ENCODE measurements at regions not wholly inside any gene's neighbourhood (a gene's known extent, or its start where the extent isn't known, plus 50 kb on each side); places are given as distances from the start of the nearest gene placed in this dataset.

DNA sequence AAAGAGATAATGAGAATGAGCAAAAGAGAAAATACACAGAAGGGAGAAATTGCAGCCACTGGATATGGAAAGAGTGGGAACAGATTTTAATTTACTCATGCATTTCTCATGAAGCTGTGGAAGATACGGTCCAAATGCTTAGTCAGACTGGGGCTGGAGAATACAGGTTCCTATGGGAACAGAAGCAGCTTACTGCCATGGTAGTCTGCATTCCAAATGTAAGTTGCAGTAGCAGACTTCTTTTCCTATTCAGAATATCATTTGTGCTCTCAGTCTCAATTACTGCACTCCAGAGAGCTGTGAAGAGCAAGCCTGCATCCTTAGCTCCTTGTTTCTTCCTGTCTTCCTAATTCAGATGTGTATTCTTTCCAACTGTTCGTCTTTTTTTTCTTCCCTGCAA lies 190.8 kb upstream of the TMEM196 start:
- BruUV-seq (replicated peaks) = no TSS peak
- no peak for TF ChIP-seq ZEB1 (IDR thresholded peaks at IDR 0.05; ENCODE audit: insufficient replicate concordance, low read depth)
- TF ChIP-seq, protein P1, sequence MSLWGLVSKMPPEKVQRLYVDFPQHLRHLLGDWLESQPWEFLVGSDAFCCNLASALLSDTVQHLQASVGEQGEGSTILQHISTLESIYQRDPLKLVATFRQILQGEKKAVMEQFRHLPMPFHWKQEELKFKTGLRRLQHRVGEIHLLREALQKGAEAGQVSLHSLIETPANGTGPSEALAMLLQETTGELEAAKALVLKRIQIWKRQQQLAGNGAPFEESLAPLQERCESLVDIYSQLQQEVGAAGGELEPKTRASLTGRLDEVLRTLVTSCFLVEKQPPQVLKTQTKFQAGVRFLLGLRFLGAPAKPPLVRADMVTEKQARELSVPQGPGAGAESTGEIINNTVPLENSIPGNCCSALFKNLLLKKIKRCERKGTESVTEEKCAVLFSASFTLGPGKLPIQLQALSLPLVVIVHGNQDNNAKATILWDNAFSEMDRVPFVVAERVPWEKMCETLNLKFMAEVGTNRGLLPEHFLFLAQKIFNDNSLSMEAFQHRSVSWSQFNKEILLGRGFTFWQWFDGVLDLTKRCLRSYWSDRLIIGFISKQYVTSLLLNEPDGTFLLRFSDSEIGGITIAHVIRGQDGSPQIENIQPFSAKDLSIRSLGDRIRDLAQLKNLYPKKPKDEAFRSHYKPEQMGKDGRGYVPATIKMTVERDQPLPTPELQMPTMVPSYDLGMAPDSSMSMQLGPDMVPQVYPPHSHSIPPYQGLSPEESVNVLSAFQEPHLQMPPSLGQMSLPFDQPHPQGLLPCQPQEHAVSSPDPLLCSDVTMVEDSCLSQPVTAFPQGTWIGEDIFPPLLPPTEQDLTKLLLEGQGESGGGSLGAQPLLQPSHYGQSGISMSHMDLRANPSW (CRISPR knock-in tag; IDR thresholded peaks at IDR 0.05; ENCODE audit: borderline replicate concordance) = no peak
- no peak for TF ChIP-seq MEIS2 (CRISPR knock-in tag; IDR thresholded peaks at IDR 0.05)
- TF ChIP-seq, protein P2, sequence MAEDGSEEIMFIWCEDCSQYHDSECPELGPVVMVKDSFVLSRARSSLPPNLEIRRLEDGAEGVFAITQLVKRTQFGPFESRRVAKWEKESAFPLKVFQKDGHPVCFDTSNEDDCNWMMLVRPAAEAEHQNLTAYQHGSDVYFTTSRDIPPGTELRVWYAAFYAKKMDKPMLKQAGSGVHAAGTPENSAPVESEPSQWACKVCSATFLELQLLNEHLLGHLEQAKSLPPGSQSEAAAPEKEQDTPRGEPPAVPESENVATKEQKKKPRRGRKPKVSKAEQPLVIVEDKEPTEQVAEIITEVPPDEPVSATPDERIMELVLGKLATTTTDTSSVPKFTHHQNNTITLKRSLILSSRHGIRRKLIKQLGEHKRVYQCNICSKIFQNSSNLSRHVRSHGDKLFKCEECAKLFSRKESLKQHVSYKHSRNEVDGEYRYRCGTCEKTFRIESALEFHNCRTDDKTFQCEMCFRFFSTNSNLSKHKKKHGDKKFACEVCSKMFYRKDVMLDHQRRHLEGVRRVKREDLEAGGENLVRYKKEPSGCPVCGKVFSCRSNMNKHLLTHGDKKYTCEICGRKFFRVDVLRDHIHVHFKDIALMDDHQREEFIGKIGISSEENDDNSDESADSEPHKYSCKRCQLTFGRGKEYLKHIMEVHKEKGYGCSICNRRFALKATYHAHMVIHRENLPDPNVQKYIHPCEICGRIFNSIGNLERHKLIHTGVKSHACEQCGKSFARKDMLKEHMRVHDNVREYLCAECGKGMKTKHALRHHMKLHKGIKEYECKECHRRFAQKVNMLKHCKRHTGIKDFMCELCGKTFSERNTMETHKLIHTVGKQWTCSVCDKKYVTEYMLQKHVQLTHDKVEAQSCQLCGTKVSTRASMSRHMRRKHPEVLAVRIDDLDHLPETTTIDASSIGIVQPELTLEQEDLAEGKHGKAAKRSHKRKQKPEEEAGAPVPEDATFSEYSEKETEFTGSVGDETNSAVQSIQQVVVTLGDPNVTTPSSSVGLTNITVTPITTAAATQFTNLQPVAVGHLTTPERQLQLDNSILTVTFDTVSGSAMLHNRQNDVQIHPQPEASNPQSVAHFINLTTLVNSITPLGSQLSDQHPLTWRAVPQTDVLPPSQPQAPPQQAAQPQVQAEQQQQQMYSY (CRISPR knock-in tag; IDR thresholded peaks at IDR 0.05) = no peak
- TF ChIP-seq CBFB (CRISPR knock-in tag; IDR thresholded peaks at IDR 0.05) = no peak
- no peak for TF ChIP-seq PHF8 (CRISPR knock-in tag; IDR thresholded peaks at IDR 0.05)
- no peak for TF ChIP-seq YEATS2 (CRISPR knock-in tag; IDR thresholded peaks at IDR 0.05; ENCODE audit: borderline replicate concordance)
- TF ChIP-seq EZH2 (conservative IDR thresholded peaks at IDR 0.05; ENCODE audit: low read depth, low read length) = no peak
- TF ChIP-seq ZNF598 (CRISPR knock-in tag; IDR thresholded peaks at IDR 0.05; ENCODE audit: borderline replicate concordance) = no peak
- TF ChIP-seq SMAD1 (CRISPR knock-in tag; IDR thresholded peaks at IDR 0.05; ENCODE audit: borderline replicate concordance, low read depth) = no peak
- no peak for TF ChIP-seq HOXA7 (CRISPR knock-in tag; IDR thresholded peaks at IDR 0.05)
- TF ChIP-seq, protein P3, sequence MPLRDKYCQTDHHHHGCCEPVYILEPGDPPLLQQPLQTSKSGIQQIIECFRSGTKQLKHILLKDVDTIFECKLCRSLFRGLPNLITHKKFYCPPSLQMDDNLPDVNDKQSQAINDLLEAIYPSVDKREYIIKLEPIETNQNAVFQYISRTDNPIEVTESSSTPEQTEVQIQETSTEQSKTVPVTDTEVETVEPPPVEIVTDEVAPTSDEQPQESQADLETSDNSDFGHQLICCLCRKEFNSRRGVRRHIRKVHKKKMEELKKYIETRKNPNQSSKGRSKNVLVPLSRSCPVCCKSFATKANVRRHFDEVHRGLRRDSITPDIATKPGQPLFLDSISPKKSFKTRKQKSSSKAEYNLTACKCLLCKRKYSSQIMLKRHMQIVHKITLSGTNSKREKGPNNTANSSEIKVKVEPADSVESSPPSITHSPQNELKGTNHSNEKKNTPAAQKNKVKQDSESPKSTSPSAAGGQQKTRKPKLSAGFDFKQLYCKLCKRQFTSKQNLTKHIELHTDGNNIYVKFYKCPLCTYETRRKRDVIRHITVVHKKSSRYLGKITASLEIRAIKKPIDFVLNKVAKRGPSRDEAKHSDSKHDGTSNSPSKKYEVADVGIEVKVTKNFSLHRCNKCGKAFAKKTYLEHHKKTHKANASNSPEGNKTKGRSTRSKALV (CRISPR knock-in tag; IDR thresholded peaks at IDR 0.05) = no peak
- TF ChIP-seq ZNF841 (CRISPR knock-in tag; IDR thresholded peaks at IDR 0.05; ENCODE audit: borderline replicate concordance) = no peak
- no peak for TF ChIP-seq ZNF34 (CRISPR knock-in tag; IDR thresholded peaks at IDR 0.05; ENCODE audit: borderline replicate concordance)
- no peak for TF ChIP-seq KLF6 (CRISPR knock-in tag; IDR thresholded peaks at IDR 0.05)

More for the DNA sequence above, 190.8 kb upstream of the TMEM196 start:
- Histone ChIP-seq H3K27me3 (ENCODE audit: control insufficient read depth in 1 of 2, insufficient read depth in 2 of 2, low read length in 2 of 2) (no peaks in the 10 kb centered on the region), H3K9ac (ENCODE audit: insufficient read depth, low read depth, low read length) (no peak overlapping the region), H3K27ac (ENCODE audit: extremely low read length, insufficient read depth, low read length) (no peak overlapping the region), H3K36me3 (replicated peaks in 1 of 2; ENCODE audit: control insufficient read depth in 1 of 2, insufficient read depth in 2 of 2, low read length in 2 of 2) (no peaks in the 10 kb centered on the region), H3K9me3 (ENCODE audit: low read length) (peaks cover 61% of the 10 kb centered on the region), H4K20me1 (ENCODE audit: insufficient read depth, low read length) (no peaks in the 10 kb centered on the region), H3K4me2 (ENCODE audit: low read depth, low read length) (no peak overlapping the region), H3K4me1 (ENCODE audit: insufficient read depth, low read length) (no peaks in the 10 kb centered on the region), H3K4me3 (replicated peaks in 1 of 3; ENCODE audit: insufficient read depth in 1 of 3, low read depth in 2 of 3, low read length in 3 of 3) (no peak overlapping the region), H3K79me2 (ENCODE audit: insufficient read depth, low read length) (no peaks in the 10 kb centered on the region), H2AFZ (ENCODE audit: low read length) (no peak overlapping the region)
- WGBS (ENCODE audit: low lambda C conversion rate) = 18% methylated on average over 2 of the region's 2 CpGs
- CTCF ChIA-PET (ENCODE audit: low intra/inter-chr PET ratio, low total read pairs) = no interaction called here
- DNase-seq (ENCODE audit: low spot score) (no peak), FAIRE-seq (no peak), ATAC-seq (no peak)
- intact Hi-C loops (cut with micrococcal nuclease; ENCODE audit: unreplicated experiment) = no loop called here
- in situ Hi-C loops (cut with HindIII; ENCODE audit: extremely low pct_ligation_motif_present, low pct_unique_long_range_greater_than_20kb) = no loop called here
- POLR2A ChIA-PET = no interaction called here

All from HepG2 (cell line).